Ectodermal cell (in vitro differentiated cells): ENCODE measurements at regions not wholly inside any gene's neighbourhood (a gene's known extent, or its start where the extent isn't known, plus 50 kb on each side); places are given as distances from the start of the nearest gene placed in this dataset.

Experiments used
- H3K27ac ChIP-seq: 2 replicates; pipeline ENCODE4 v1.7.0; 2013; ENCODE audit warnings: mild to moderate bottlenecking, low read depth, low read length; ENCODE audit not compliant: insufficient read depth, poor library complexity, severe bottlenecking
- H3K27me3 ChIP-seq: 2 replicates; pipeline ENCODE4 v1.7.0; 2013; ENCODE audit warnings: mild to moderate bottlenecking, low read length; ENCODE audit not compliant: insufficient read depth, control insufficient read depth, poor library complexity, severe bottlenecking
- H3K36me3 ChIP-seq: one replicate; pipeline ENCODE4 v1.7.0; 2013; ENCODE audit warnings: low read length; ENCODE audit not compliant: control insufficient read depth, insufficient read depth
- H3K4me1 ChIP-seq: one replicate; pipeline ENCODE4 v1.7.0; 2013; ENCODE audit warnings: low read length; ENCODE audit not compliant: control insufficient read depth, insufficient read depth
- H3K4me3 ChIP-seq: 2 replicates; pipeline ENCODE4 v1.7.0; 2013; ENCODE audit warnings: low read depth, low read length, control low read depth; ENCODE audit not compliant: insufficient read depth
- H3K9me3 ChIP-seq: 2 replicates; pipeline ENCODE4 v1.7.0; 2013; ENCODE audit warnings: mild to moderate bottlenecking, low read length, moderate library complexity; ENCODE audit not compliant: control insufficient read depth
- WGBS, 2 experiments: methylation state at CpG; one replicate each; pipeline ENCODE4 v1.1.7; 2013; ENCODE audit warnings: missing lambda C conversion rate in 2 of 2; 5-methylcytosine and 5-hydroxymethylcytosine counted together

GRCh38 chr5:174545926-174546325 lies 178.5 kb upstream of the MSX2 start:
- Histone ChIP-seq H3K9me3 (no peaks in the 10 kb centered on the region), H3K4me1 (peaks cover 4% of the 10 kb centered on the region), H3K27me3 (no peaks in the 10 kb centered on the region), H3K36me3 (no peaks in the 10 kb centered on the region), H3K4me3 (no peak overlapping the region), H3K27ac (no peak overlapping the region)
- WGBS, 2 experiments, result 85 to 97% methylated on average over 1 to 3 of the region's 3 CpGs

GRCh38 chr5:174547814-174548213 lies 176.6 kb upstream of the MSX2 start:
- H3K9me3 ChIP-seq, result no peaks in the 10 kb centered on the region
- H3K27ac ChIP-seq, result no peak overlapping the region
- no peaks in the 10 kb centered on the region for H3K36me3 ChIP-seq
- H3K4me3 ChIP-seq, result no peak overlapping the region
- no peaks in the 10 kb centered on the region for H3K27me3 ChIP-seq
- peaks cover 4% of the 10 kb centered on the region for H3K4me1 ChIP-seq
- 93 to 96% methylated on average over 7 of the region's 7 CpGs for WGBS, 2 experiments

DNA sequence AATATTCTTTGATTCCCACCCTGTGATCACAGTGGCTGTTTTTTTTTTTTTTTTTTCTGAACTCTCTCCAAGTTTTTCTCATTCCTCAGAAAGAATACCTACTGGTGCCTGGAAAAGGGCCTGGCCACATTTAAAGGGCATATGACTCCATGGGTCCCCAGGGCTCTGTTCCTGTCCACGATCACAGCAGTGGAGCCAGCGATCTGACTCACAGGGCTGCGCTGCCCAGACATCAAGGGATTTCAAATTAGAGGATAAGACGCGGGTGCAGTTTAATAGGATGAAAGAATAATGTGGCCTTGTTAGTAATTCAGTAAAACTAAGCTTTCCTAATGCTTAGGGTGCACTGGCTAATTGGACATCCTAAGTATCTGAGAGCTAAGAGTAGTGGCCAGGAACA lies 175.1 kb upstream of the MSX2 start:
- H3K4me1 ChIP-seq, result peaks cover 4% of the 10 kb centered on the region
- 71 to 73% methylated on average over 5 of the region's 5 CpGs for WGBS, 2 experiments
- no peak overlapping the region for H3K4me3 ChIP-seq
- no peaks in the 10 kb centered on the region for H3K27me3 ChIP-seq
- no peak overlapping the region for H3K27ac ChIP-seq
- no peaks in the 10 kb centered on the region for H3K9me3 ChIP-seq
- no peaks in the 10 kb centered on the region for H3K36me3 ChIP-seq

- H3K4me3 ChIP-seq, result no peak overlapping the region
- H3K9me3 ChIP-seq, result no peaks in the 10 kb centered on the region
- no peak overlapping the region for H3K27ac ChIP-seq
- no peaks in the 10 kb centered on the region for H3K36me3 ChIP-seq
- H3K27me3 ChIP-seq, result no peaks in the 10 kb centered on the region
- WGBS, 2 experiments, result 93% methylated on average over 6 of the region's 6 CpGs
- H3K4me1 ChIP-seq, result peaks cover 4% of the 10 kb centered on the region
These were observed 174.4 kb upstream of the MSX2 start for GRCh38 chr5:174550026-174550425.

- H3K9me3 ChIP-seq, result no peaks in the 10 kb centered on the region
- H3K4me1 ChIP-seq, result peaks cover 4% of the 10 kb centered on the region
- 90 to 92% methylated on average over 8 of the region's 8 CpGs for WGBS, 2 experiments
- no peaks in the 10 kb centered on the region for H3K27me3 ChIP-seq
- no peaks in the 10 kb centered on the region for H3K36me3 ChIP-seq
- no peak overlapping the region for H3K27ac ChIP-seq
- H3K4me3 ChIP-seq, result no peak overlapping the region
These were observed 172.0 kb upstream of the MSX2 start for GRCh38 chr5:174552428-174552827.

DNA sequence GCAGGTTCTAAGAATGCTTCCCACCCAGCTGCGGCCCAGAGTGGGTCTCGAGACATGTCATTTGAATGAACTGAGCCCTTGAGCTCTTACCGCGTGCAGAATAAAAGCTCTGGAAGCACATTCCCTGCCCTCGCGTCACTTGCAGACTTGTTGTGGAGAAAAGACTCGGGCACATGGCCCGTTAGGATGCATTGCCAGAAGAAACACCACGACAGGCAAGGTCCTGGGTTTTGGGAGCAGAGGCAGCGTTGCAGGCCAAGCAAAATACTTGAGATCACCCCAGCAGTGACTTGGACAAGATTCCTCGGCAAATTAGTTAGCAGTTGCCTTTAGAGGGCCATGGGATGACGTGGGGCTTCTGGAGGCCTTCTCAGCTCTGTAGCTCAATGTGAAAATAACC lies 170.8 kb upstream of the MSX2 start:
- 84 to 87% methylated on average over 12 of the region's 12 CpGs for WGBS, 2 experiments
- Histone ChIP-seq H3K27ac (no peak overlapping the region), H3K36me3 (no peaks in the 10 kb centered on the region), H3K4me1 (peaks cover 4% of the 10 kb centered on the region), H3K9me3 (no peaks in the 10 kb centered on the region), H3K27me3 (no peaks in the 10 kb centered on the region), H3K4me3 (no peak overlapping the region)

- Histone ChIP-seq H3K4me1 (no peaks in the 10 kb centered on the region), H3K4me3 (no peak overlapping the region), H3K27me3 (no peaks in the 10 kb centered on the region), H3K36me3 (no peaks in the 10 kb centered on the region), H3K9me3 (no peaks in the 10 kb centered on the region), H3K27ac (no peak overlapping the region)
- 87 to 88% methylated on average over 9 of the region's 9 CpGs for WGBS, 2 experiments
These were observed 168.7 kb upstream of the MSX2 start for GRCh38 chr5:174555726-174556125.

DNA sequence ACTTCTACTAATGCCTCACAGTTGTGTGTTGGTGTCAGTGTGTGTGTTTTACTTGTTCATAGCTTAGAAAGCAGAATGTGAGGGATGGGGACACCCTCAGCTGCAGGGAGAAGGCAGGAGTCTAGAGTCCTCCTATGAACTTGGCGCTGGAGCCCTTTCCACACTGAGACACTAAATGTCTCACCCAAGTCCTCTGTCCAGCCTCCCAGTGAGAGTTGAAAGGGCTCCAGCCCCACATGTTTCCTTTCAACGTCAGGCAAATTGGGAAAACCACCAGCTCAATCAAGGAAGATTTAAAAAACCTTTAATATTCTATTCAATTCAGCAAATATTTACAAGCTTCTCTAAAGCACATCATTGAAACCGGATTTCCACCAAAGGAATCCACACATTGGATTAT lies 167.6 kb upstream of the MSX2 start:
- H3K27ac ChIP-seq, result no peak overlapping the region
- no peak overlapping the region for H3K4me3 ChIP-seq
- no peaks in the 10 kb centered on the region for H3K36me3 ChIP-seq
- no peaks in the 10 kb centered on the region for H3K4me1 ChIP-seq
- 89 to 97% methylated on average over 3 of the region's 3 CpGs for WGBS, 2 experiments
- H3K9me3 ChIP-seq, result no peaks in the 10 kb centered on the region
- no peaks in the 10 kb centered on the region for H3K27me3 ChIP-seq

DNA sequence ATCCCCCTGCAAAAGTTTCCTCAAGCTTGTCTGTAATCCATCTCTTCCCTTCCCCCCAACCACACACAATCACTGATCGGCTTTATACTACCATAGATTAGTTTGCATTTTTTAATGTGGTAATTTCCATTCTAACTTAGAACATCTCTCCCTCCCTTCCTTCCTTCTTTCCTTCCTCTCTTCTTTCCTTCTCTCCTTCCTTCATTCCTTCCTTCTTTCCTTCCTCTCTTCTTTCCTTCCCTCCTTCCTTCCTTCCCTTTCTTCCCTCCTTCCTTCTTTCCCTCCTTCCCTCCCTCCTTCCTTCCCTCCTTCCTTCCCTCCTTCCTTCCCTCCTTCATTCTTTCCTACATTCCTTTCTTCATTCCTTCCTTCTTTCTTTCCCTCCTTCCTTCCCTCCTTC lies 166.2 kb upstream of the MSX2 start:
- Histone ChIP-seq H3K9me3 (no peaks in the 10 kb centered on the region), H3K27me3 (no peaks in the 10 kb centered on the region), H3K4me3 (no peak overlapping the region), H3K36me3 (no peaks in the 10 kb centered on the region), H3K4me1 (no peaks in the 10 kb centered on the region), H3K27ac (no peak overlapping the region)
- 93% methylated on average over 1 of the region's 1 CpG for WGBS, 2 experiments

DNA sequence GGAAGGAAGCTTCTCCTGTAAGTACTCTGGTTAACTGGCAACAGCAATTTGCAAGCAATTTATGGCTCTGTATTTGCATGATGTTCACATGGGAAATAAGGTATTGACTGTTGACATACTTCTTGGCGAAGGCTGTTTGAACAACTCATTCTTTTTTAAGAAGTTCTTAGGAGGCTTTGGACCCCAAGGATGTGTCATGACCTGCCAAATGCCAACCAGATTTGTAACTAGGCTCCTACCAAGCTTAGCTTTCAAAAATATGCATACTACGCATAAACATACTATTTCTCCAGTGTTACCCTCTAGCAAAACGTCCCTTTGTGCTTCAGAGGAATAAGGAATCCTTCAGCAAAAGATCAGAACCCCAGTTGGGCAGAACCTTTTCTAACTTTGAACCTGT lies 165.2 kb upstream of the MSX2 start:
- WGBS, 2 experiments, result 79 to 82% methylated on average over 3 of the region's 3 CpGs
- no peaks in the 10 kb centered on the region for H3K27me3 ChIP-seq
- H3K27ac ChIP-seq, result no peak overlapping the region

GRCh38 chr5:174559566-174560090 lies 164.8 kb upstream of the MSX2 start:
- no peak overlapping the region for H3K27ac ChIP-seq
- peaks cover 4% of the 10 kb centered on the region for H3K4me1 ChIP-seq
- no peaks in the 10 kb centered on the region for H3K36me3 ChIP-seq
- no peak overlapping the region for H3K4me3 ChIP-seq
- 89 to 94% methylated on average over 5 of the region's 5 CpGs for WGBS, 2 experiments
- no peaks in the 10 kb centered on the region for H3K27me3 ChIP-seq
- no peaks in the 10 kb centered on the region for H3K9me3 ChIP-seq

More for the DNA sequence above, 165.2 kb upstream of the MSX2 start:
- peaks cover 4% of the 10 kb centered on the region for H3K4me1 ChIP-seq
- no peaks in the 10 kb centered on the region for H3K36me3 ChIP-seq
- H3K4me3 ChIP-seq, result no peak overlapping the region
- H3K9me3 ChIP-seq, result no peaks in the 10 kb centered on the region
